ENCODE measurements at regions not wholly inside any gene's neighbourhood (a gene's known extent, or its start where the extent isn't known, plus 50 kb on each side); places are given as distances from the start of the nearest gene placed in this dataset.
"Not testable (repeated sequence)": the region's sequence is repeated elsewhere in the genome, so short reads cannot be mapped to it uniquely, and the experiment has no call there.

DNA sequence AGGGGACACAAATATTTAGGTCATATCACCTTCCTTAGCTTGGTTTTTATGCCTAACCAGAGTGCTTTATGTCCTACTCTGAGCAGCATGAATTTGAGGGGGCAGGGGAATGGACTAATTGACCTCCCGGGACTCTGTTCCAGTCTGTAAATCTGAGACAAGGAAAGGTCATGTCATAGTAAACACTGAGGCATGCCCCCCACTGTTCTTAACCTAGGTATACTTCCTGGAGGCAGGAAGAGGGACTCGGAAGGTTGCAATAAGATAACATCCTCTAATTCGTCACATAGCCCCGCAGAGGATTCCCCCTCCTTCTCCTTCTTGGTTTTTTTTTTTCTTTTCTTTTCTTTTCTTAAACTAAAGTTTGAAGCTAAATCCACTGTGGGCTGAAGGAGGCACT, 540.3 kb upstream of the CADM1 start:
- H3K4me3 ChIP-seq (ENCODE audit: low read depth, low read length): no peak overlapping the region
- DNase-seq (ENCODE audit: low read depth): no peak

DNA sequence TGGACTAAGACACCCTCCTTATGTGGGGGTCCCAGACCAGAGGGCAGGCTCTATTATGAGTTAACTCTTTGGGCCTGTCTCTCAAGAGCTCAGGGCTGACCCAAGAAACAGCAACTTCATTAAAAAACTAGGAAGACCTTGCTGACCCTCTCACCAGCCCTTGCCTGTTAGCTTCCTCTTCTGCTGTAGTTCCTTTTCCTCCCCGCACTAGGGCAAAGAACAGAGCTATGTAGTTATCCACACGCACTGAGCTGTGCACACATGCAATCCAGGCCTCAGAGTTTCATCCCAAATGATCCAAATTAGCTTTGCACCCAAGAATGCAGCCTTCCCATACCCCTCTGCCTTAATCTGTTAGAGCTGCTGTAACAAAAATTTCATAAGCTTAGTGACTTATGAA, 539.6 kb upstream of the CADM1 start:
- no peak overlapping the region for H3K4me3 ChIP-seq (ENCODE audit: low read depth, low read length)
- no peak for DNase-seq (ENCODE audit: low read depth)

DNA sequence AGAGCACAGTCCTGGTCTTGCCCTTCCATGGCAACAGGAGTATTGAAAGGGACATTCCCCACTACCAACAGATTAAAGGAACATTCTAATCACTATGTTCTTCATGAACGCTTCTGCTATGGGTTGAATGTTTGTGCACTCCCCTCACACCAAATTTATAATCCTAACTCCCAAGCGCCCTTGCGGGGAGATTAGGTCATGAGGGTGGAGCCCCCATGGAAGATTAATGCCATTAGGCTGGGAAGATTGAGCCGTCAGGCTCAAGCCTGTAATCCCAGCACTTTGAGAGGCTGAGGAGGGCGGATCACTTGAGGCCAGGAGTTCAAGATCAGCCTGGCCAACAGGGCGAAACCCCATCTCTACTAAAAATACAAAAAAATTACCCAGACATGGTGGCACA, 538.8 kb upstream of the CADM1 start:
- H3K4me3 ChIP-seq (ENCODE audit: low read depth, low read length); DNase-seq (ENCODE audit: low read depth): not testable (repeated sequence)

DNA sequence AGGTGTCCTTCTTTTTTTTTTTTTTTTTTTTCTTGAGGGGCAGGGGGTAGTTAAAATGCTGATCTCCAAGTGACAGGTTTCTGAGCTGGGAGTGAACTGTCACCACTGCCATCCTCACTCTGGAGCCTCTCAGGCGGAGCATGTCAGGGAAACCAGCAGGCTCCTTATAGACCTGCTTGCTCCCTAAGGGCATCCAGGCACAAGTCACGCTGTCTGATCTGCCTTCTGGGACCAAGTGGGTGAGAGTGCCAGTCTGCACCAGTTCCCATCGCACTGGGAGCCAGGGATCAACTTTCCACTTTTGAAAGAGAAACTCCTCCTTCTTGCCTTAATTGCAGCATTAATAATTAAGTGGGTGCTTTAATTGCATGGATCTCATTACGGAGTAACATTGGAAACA, 537.9 kb upstream of the CADM1 start:
- no peak for DNase-seq (ENCODE audit: low read depth)
- no peak overlapping the region for H3K4me3 ChIP-seq (ENCODE audit: low read depth, low read length)

DNA sequence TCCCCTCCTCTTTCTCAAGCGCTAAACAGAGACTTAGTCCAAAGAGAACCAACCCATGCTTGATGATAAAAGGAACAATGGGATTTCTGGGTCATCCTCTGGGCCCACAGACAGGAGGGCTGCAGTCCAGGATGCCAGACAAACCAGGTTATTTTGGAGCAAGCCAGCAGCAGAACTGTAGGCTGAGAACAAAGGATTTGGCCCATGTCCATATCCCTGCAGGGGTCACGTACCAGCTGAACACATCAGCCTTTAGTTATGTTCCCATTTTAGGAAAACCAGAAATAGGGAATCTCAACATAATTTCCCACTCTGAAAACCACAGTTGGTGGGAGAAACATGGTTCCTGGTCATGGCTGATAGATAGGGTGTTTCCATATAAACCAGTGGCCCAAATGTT, 533.6 kb upstream of the CADM1 start:
- no peak for DNase-seq (ENCODE audit: low read depth)
- H3K4me3 ChIP-seq (ENCODE audit: low read depth, low read length): no peak overlapping the region

DNA sequence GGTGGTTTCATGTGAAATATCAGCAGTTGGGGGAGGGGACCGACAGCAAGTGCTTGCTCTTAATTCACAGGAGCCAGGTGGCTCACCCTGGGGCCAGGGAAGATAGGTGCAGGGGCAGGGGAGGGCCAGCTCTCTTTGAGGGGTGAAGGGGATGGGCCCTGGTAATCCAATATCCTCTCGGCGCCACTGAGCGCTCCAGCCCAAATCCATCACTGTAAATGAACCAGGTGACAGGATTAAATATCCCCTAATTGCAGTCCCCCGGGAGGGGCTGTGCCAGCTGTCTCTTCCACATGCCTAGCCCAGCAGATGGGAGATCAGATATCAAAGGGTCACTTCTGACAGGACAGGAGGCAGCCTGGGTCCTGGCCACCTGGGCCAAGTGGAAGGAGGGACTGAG, 531.8 kb upstream of the CADM1 start:
- no peak for DNase-seq (ENCODE audit: low read depth)
- no peak overlapping the region for H3K4me3 ChIP-seq (ENCODE audit: low read depth, low read length)

DNA sequence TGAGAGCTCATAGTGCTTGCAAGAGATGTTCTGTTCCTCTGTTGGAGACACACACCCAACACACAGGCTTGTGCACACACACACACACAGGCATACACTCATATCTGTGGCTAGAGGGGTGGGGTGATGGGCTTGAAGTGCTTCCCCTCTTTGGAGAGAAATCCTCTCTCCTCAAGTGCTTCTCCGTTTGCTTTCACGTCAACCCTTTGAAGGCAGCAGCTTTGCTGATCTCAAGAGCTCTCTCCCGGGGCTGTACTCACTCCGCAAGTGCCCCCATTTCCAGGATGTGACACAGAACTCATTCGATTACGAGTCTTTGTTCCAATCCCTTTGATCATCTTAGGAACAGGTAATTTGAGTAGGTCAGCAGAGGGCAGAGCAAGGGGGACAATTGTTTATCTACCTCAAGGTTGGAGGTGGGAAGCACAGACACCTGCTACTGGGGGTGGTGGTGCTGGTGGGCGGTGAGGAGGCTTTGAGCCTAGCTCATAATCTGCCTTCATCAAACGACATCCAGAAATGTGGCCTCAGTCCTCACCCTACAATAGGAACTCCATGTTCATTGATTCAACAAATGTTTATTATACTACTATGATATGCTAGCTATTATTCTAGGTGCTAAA, 529.8 kb upstream of the CADM1 start:
- no peak for DNase-seq (ENCODE audit: low read depth)
- H3K4me3 ChIP-seq (ENCODE audit: low read depth, low read length): no peak overlapping the region

DNA sequence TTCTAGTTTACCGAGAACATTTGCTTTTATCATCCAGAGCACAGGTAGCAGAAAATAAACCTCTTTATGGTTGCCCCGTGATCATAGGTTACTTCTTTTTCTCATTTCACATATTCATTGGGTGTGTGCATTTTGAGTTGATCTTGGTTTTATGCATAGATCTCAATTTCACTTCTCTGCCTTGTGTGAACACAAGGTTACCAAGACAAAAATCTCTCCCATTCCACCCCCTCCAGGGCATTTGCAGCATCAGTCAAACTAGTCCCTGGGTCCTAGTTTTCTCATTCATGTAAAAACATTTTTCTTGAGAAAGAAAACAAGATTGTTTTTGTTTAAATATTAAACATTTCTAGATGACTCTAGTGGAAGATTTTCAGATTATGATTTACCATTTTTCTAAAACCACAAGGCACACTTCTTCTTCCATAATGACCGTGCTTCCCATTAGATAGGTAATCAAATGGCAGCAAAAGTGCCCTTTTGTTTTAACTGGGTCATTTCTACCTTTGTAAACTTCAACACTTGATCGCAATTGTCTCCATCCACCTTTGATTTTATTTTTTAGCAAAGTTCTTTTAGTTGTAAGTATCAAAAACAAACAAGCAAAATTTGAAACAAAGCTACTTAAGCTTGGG, 526.6 kb upstream of the CADM1 start:
- DNase-seq (ENCODE audit: low read depth): no peak
- no peak overlapping the region for H3K4me3 ChIP-seq (ENCODE audit: low read depth, low read length)

DNA sequence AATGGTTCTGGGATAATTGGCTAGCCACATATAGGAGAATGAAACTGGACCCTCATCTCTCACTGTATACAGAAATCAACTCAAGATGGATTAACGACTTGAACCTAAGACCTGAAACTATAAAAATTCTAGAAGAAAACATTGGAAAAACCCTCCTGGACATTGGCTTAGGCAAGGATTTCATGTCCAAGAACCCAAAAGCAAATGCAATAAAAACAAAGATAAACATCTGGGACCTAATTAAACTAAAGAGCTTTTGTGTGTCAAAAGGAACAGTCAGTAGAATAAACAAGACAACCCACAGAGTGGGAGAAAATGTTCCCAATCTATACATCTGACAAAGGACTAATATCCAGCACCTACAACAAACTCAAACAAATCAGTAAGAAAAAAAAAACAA, 524.3 kb upstream of the CADM1 start:
- not testable (repeated sequence) for DNase-seq (ENCODE audit: low read depth); H3K4me3 ChIP-seq (ENCODE audit: low read depth, low read length)

DNA sequence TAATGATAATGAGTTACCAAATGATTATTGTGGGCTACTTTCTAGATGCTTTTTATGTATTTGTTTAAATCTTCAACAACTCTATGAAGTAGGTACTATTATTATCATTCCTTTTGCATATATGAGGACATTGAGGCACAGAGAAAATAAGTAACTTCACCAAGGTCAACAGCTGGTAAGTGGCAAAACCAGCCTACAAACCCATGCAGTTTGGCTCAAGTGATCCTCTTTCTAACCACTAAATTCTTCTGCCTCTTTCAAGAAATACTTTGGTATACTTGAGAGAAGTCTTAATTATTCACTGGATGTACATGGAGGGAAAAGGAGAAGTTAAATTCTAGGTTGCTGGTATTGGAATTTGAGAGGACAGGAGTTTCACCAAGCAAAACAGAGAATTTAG, 495.2 kb upstream of the CADM1 start:
- H3K4me3 ChIP-seq (ENCODE audit: low read depth, low read length): no peak overlapping the region
- no peak for DNase-seq (ENCODE audit: low read depth)

DNA sequence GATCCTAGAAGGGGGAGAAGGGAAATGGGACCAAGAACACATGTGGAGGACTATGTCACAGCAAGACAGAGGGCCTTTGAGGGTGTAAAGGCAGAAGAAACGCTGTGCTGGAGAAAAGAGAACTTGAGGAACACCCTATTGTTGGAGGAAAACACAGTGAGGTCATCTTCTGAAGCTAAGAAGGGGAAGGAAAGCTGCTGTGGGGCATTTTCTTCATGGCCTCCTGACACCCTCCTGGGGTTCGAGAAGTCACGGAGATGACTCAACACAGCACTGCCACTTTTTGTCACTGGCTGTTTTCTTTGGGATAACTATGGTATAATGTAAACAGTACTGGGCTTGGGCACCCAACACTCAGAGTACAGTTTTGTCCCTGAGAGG, 492.6 kb upstream of the CADM1 start:
- no peak for DNase-seq (ENCODE audit: low read depth)
- no peak overlapping the region for H3K4me3 ChIP-seq (ENCODE audit: low read depth, low read length)

DNA sequence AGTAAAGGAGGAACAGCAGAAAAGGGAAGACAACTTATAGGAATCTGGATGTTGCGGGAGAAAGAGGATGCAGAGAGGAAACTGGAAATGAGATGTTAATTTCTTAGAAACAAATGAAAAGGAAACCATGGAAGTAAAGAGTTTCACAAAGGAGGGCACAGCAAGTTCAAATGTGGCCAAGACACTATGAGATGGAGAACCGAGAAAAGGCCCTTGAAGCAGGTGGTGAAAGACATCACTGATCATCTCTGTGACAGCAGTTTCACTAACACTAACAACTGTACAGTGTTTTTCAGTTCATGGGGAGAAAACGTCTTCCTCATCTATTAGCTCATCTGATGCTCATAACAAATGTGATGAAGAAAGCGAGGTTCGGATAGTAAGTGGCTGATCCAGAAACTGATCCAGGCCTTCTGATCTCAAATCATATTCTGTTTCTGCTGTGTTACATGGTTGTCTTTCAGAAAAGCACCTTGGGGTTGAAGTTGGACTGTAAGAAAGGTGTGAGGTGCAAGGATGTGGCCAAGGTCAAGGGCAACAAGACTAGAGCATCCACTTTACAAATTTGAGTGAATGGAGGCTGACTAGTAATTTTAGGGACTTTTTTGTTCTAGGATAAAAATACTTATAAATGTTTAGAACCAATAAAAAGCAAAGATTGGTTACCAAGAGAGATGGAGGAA, 492.1 kb upstream of the CADM1 start:
- DNase-seq (ENCODE audit: low read depth): no peak
- no peak overlapping the region for H3K4me3 ChIP-seq (ENCODE audit: low read depth, low read length)

DNA sequence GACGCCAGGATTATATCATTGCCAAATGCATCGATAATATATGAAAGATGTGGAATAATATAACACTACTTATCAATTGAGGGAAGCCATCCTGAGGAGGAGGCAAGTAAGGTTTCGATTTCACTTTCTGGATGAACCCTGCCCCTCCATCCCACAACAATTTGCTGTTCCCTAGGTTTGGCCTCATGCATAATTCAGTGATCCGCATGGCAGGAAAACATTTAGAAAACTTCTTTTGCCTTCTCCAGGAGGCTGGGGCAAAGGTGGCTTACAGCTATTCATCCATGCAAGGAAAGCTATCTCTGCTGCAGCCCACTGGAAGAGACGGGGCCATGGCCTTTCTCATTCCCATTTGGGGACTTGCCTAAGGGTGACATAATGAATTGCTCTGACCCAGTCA, 489.4 kb upstream of the CADM1 start:
- DNase-seq (ENCODE audit: low read depth): no peak
- H3K4me3 ChIP-seq (ENCODE audit: low read depth, low read length): no peak overlapping the region

DNA sequence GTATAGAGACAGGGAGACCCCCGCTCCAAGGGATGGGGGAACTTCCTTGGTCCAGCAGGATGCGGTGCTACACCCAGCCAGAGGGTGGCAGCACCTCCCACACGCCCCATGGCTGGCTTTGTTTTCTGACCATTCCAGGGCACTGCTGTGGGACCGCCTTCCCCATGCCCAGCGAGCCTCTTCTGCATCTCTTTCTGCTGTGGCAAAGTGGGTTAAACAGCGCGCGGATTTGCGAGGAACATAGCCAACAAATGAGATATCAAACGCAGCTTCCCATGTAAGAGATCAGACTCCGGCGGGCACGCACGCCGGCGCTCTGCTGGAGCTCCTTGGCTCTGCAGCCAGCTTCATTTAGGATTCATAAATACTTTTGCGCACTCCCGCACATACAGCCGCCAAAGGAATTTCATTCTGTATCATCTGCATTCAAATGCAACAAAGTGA, 485.8 kb upstream of the CADM1 start:
- H3K4me3 ChIP-seq (ENCODE audit: low read depth, low read length): no peak overlapping the region
- DNase-seq (ENCODE audit: low read depth): no peak

DNA sequence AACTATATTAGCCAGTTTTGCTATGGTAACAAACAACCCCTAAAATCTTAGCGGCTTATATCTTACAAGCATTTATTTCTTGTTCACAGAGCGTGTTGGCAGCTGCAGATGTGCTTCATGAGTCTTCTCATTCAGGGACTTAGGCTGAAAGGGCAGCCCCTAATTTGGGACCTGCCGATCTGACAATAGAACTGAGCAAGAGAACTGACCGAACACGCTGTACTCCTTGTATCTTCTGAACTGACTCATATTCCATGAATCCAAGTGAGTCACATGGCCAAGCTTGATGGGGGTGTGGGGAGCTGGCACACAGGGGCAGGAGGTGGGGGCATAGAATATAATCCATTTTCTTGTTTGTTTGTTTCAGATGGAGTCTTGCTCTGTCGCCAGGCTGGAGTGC, 481.7 kb upstream of the CADM1 start:
- no peak for DNase-seq (ENCODE audit: low read depth)

DNA sequence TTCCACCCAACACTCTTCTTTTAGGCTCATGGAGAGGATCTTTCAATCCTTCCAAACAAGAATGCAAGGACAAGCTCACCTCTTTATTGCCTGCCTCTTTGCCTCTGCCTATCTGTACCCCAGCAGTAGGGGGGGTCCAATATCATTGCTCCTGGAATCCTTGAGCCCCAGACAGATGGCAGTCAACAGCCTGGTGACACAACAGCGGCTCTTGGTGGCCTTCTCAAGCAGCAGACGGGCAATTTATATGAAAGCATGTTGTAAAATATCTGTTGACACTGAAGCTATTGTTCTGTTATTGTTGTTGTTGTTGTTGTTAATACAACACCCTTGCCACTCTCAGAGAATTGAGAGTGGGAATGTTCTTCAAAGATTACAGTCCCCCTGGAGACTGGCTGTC, 480.0 kb upstream of the CADM1 start:
- H3K4me3 ChIP-seq (ENCODE audit: low read depth, low read length): no peak overlapping the region
- no peak for DNase-seq (ENCODE audit: low read depth)

More for the DNA sequence above, 481.7 kb upstream of the CADM1 start:
- H3K4me3 ChIP-seq (ENCODE audit: low read depth, low read length): no peak overlapping the region

DNA sequence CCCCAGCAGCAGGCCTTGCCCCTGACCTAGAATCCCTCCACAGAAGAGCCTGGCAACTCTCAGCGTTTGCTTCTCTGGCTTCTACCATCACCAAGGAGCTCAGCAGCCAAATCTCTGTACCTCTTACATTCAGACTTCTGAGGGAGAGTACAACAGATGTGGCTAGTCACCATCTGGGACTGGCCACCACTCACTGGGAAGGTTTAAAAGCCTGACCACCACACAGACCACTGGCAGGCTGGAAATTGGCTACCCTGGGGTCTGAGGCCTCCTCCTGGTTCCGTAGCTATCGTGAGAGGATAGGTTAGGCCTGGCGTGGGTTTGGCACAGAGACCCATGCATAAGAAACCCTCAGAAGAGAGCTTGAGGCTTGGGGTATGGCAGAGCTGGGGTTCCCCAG, 478.5 kb upstream of the CADM1 start:
- no peak for DNase-seq (ENCODE audit: low read depth)
- H3K4me3 ChIP-seq (ENCODE audit: low read depth, low read length): no peak overlapping the region

DNA sequence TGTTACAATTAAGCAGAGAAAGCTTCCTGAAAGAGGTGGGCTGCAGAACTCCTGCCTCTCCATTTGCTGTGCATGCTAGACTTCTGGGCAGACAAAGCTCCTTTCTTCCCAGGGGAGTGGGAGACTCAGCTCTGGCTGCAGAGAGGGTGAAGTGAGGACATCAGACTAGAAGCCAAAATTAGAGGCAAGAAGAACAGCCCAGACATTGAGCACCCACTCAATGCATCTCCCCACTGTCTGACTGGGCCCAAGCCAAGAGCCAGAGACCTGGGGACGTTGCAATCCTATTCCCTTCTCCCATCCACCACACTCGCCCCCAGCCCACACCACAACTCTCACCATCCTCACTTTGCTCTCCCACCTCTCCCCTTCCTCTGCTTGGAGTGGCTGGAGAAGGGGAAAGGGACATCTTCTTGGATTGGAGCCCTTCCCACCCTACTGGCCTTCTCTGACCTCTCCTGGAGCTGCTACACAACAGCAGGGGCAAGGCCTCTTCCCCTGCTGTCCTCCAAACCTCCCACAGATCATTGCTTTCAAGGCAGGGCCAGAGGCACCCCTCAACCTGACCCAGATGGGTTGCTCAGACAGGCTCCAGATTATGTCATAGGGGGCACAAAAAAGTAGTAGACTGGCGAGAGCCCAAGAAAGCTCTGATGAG, 477.7 kb upstream of the CADM1 start:
- no peak overlapping the region for H3K4me3 ChIP-seq (ENCODE audit: low read depth, low read length)
- no peak for DNase-seq (ENCODE audit: low read depth)

DNA sequence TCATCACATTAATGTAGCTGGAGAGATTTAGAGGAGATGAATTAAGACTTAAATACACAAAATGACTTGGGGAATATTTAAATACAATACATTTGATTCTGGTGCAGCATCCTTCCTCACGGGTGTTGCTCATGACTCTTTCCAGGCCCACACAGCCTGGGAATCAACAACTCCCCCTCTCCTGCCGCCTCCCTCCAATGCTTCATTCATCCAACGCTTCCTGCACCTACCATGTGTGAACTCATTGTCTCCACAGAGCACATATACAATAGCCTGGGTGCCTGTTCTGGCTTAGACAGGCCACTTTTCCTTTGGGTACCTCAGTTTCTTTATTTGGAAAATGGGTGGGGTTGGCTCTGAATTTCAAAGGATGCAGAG, 476.9 kb upstream of the CADM1 start:
- no peak overlapping the region for H3K4me3 ChIP-seq (ENCODE audit: low read depth, low read length)
- no peak for DNase-seq (ENCODE audit: low read depth)

DNA sequence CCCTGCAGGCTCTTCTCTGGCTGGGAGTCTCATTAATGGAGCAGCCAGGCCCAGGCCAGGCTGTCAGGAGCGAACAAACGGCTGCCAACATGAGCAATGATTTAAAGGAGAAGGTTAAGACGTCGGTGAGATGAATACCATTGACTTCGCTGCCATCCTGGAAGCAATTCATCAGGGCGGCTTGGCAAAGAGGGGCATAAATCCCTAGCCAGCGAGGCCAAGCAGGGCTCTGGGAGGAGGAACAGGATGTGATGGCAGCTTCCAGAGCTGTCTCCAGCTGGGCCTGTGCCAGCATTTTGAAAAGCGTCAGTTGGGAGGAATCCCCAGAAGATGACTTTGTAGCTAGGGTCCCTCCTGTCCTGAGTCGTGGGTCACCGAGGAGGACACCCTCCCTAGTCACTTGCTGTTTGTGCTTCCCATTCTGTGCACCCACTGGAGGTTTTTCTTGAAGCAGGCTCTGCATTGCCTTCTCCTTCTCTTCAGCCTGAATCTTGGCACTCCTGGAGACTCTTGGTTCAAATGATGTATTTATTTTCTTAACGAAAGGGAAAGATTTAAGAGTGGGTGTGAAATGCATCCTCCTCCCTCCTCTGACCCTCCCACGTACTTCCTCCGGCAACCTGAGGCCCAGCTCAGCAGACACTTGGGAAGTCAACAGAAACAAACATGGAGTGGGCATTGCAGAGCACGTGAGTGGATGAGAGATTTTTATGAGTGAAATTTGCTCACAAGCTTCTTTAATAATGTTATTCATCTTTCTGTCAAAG, 476.3 kb upstream of the CADM1 start:
- no peak overlapping the region for H3K4me3 ChIP-seq (ENCODE audit: low read depth, low read length)
- no peak for DNase-seq (ENCODE audit: low read depth)
